ENCODE measurements at regions not wholly inside any gene's neighbourhood (a gene's known extent, or its start where the extent isn't known, plus 50 kb on each side); places are given as distances from the start of the nearest gene placed in this dataset.

- H3K4me3 Mint-ChIP-seq (ENCODE audit: low read depth): no peak overlapping the region
- TF ChIP-seq CTCF (IDR thresholded peaks at IDR 0.05; ENCODE audit: unreplicated experiment): no peak
- no peaks in the 10 kb centered on the region for H3K36me3 Mint-ChIP-seq (ENCODE audit: insufficient read depth)
- H3K27ac Mint-ChIP-seq: no peak overlapping the region
- H3K9me3 Mint-ChIP-seq (ENCODE audit: low read depth): no peaks in the 10 kb centered on the region
- peaks cover 12% of the 10 kb centered on the region for H3K4me1 Mint-ChIP-seq (ENCODE audit: low read depth)
- H3K27me3 Mint-ChIP-seq: peaks cover 21% of the 10 kb centered on the region
- no peak for DNase-seq (ENCODE audit: low spot score, unreplicated experiment)
Measured at GRCh38 chr6:33858804-33859505, 55.2 kb upstream of the MLN start.

DNA sequence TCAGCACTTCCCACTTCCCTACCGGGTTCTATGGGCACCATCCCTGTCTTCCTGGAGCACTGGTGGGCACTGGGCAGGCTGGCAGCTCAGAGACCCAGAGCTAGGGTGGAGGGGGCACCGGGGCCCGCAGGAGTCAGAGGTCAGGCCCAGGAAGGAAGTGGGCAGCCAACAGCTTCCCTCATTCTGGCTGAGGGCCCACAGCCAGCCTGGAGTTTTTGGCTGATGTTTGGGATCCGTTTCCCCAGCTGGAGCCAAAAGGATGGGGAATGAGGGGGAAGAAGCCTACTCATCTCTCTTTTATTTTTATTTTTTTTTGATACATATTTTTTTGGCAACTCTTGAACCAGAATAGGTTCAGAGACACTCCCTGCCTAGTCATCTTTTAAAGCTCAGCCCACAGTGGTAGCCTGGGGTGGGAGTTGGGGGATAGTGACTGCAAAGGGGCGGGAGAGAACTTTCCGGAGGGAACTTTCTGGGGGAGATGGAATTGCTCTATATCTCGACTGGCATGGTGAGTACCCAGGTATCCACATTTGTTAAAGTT is 54.2 kb upstream of the MLN start:
- Mint-ChIP-seq H3K4me1 (ENCODE audit: low read depth) (peaks cover 12% of the 10 kb centered on the region), H3K36me3 (ENCODE audit: insufficient read depth) (no peaks in the 10 kb centered on the region), H3K27ac (no peak overlapping the region), H3K9me3 (ENCODE audit: low read depth) (no peaks in the 10 kb centered on the region), H3K4me3 (ENCODE audit: low read depth) (no peak overlapping the region), H3K27me3 (peaks cover 20% of the 10 kb centered on the region)
- no peak for TF ChIP-seq CTCF (IDR thresholded peaks at IDR 0.05; ENCODE audit: unreplicated experiment)
- no peak for DNase-seq (ENCODE audit: low spot score, unreplicated experiment)

- no peaks in the 10 kb centered on the region for H3K36me3 Mint-ChIP-seq (ENCODE audit: insufficient read depth)
- H3K4me3 Mint-ChIP-seq (ENCODE audit: low read depth): no peak overlapping the region
- H3K4me1 Mint-ChIP-seq (ENCODE audit: low read depth): peaks cover 12% of the 10 kb centered on the region
- no peak overlapping the region for H3K27ac Mint-ChIP-seq
- peaks cover 18% of the 10 kb centered on the region for H3K27me3 Mint-ChIP-seq
- no peaks in the 10 kb centered on the region for H3K9me3 Mint-ChIP-seq (ENCODE audit: low read depth)
- no peak for DNase-seq (ENCODE audit: low spot score, unreplicated experiment)
- no peak for TF ChIP-seq CTCF (IDR thresholded peaks at IDR 0.05; ENCODE audit: unreplicated experiment)
Measured at GRCh38 chr6:33857093-33857931, 53.5 kb upstream of the MLN start.

- no peaks in the 10 kb centered on the region for H3K9me3 Mint-ChIP-seq (ENCODE audit: low read depth)
- H3K27me3 Mint-ChIP-seq: peaks cover 13% of the 10 kb centered on the region
- peaks cover 13% of the 10 kb centered on the region for H3K4me1 Mint-ChIP-seq (ENCODE audit: low read depth)
- TF ChIP-seq CTCF (IDR thresholded peaks at IDR 0.05; ENCODE audit: unreplicated experiment): no peak
- DNase-seq (ENCODE audit: low spot score, unreplicated experiment): no peak
- no peak overlapping the region for H3K4me3 Mint-ChIP-seq (ENCODE audit: low read depth)
- no peaks in the 10 kb centered on the region for H3K36me3 Mint-ChIP-seq (ENCODE audit: insufficient read depth)
- H3K27ac Mint-ChIP-seq: no peak overlapping the region
Measured at GRCh38 chr6:33856655-33857054, 52.9 kb upstream of the MLN start.

DNA sequence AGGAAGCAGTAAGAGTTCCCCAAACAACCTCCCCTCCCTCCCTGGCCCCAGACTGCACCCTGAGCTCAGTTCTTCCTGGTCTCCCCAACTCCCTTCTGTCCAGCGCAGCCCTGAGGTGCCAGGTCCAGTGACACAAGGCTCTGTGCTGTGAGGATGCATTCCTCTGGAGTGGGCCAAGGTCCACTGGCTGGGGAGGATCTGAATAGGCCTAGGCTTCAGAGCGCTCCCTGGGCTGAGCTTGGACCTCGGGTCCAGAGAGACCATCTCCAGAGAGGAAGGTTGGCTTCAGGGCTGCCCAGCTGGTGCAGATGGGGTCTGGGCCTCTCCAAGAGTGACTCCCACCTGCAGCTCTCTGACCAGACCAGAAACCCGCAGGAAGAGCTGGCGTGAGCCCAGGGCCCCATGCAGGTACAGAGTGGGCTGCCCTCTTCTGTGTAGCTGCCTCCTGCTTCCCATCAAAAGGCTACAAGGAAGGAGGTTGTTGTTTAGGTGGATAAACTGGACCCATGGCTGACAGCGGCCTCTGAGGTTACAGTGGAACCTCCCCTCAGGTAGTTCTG is 52.3 kb upstream of the MLN start:
- Mint-ChIP-seq H3K36me3 (ENCODE audit: insufficient read depth) (no peaks in the 10 kb centered on the region), H3K27me3 (peaks cover 11% of the 10 kb centered on the region), H3K9me3 (ENCODE audit: low read depth) (no peaks in the 10 kb centered on the region), H3K4me1 (ENCODE audit: low read depth) (peaks cover 13% of the 10 kb centered on the region), H3K27ac (no peak overlapping the region), H3K4me3 (ENCODE audit: low read depth) (no peak overlapping the region)
- TF ChIP-seq CTCF (IDR thresholded peaks at IDR 0.05; ENCODE audit: unreplicated experiment): no peak
- DNase-seq (ENCODE audit: low spot score, unreplicated experiment): no peak
